ENCODE measurements at regions not wholly inside any gene's neighbourhood (a gene's known extent, or its start where the extent isn't known, plus 50 kb on each side); places are given as distances from the start of the nearest gene placed in this dataset.

DNA sequence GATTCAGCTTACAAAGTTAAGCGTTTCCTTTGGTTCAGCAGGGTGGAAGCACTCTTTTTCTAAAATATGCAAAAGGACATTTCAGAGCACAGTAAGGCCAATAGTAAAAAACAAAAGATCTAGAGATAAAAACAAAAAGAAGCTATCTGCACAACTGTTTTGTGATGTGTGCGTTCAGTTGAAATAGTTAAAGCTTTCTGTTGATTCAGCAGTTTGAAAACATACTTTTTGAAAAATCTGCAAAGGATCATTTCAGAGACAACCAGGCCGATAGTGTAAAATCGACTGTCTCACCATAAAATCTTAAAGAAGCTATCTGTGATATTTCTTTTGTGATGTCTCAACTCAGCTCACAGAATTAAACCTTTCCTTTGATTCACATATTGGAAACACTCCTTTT is 300.0 kb upstream of the ALG10B start:
- no peak for TF ChIP-seq CTCF (IDR thresholded peaks at IDR 0.05)
- H3K4me3 ChIP-seq: no peak overlapping the region
- intact Hi-C loops (cut with DNase I): no loop called here
- H3K27me3 ChIP-seq: no peaks in the 10 kb centered on the region
- no peaks in the 10 kb centered on the region for H3K36me3 ChIP-seq
- H3K27ac ChIP-seq: no peak overlapping the region
- no peak for DNase-seq (ENCODE audit: low spot score in 2 of 2)
- peaks cover 0 to 14% of the 10 kb centered on the region in 2 donors for H3K9me3 ChIP-seq
- H3K4me1 ChIP-seq: no peaks in the 10 kb centered on the region

DNA sequence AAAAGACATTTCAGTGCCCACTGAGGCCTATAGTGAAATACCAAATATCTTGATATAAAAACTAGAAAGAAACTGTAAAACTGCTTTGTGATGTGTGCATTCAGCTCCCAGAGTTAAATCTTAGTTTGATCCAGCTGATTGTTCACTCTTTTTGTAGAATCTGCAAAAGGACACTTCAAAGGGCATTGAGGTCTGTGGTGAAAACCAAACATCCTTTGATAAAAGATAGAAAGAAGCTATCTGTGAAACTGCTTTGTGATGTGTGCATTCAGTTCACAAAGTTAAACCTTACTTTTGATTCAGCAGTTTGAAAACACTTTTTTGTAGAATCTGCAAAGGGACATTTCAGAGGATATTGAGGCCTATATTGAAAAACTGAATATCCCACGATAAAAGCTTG is 290.7 kb upstream of the ALG10B start:
- Histone ChIP-seq H3K36me3 (no peaks in the 10 kb centered on the region), H3K9me3 (peaks cover 5 to 37% of the 10 kb centered on the region in 2 donors), H3K4me3 (no peak overlapping the region), H3K4me1 (no peaks in the 10 kb centered on the region), H3K27ac (no peak overlapping the region), H3K27me3 (no peaks in the 10 kb centered on the region)
- DNase-seq (ENCODE audit: low spot score in 2 of 2): no peak
- intact Hi-C loops (cut with DNase I): no loop called here
- no peak for TF ChIP-seq CTCF (IDR thresholded peaks at IDR 0.05)

DNA sequence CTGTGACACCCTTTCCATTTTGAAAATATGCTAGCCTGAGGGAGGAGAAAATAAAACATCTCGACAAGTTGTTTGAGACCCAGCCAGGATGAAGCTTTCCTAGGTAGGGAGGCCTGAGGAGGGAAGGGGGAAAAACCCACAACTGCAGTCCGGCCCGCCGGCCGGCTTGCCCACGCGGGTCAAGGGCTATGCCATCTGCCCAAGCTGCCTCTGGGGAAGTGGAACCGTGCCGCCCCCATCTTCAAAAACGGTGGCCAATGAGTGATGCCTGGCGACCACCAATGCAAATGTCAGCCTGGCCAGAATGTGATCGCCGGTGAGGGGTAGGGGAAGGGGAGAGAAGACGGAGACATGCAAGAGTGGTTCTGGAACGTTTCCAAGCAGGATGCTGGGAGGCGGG is 263.5 kb upstream of the ALG10B start:
- no peak for TF ChIP-seq CTCF (IDR thresholded peaks at IDR 0.05)
- Histone ChIP-seq H3K4me3 (no peak overlapping the region), H3K9me3 (no peaks in the 10 kb centered on the region), H3K27me3 (no peaks in the 10 kb centered on the region), H3K4me1 (no peaks in the 10 kb centered on the region), H3K27ac (no peak overlapping the region), H3K36me3 (no peaks in the 10 kb centered on the region)
- intact Hi-C loops (cut with DNase I): no loop called here
- no peak for DNase-seq (ENCODE audit: low spot score in 2 of 2)

DNA sequence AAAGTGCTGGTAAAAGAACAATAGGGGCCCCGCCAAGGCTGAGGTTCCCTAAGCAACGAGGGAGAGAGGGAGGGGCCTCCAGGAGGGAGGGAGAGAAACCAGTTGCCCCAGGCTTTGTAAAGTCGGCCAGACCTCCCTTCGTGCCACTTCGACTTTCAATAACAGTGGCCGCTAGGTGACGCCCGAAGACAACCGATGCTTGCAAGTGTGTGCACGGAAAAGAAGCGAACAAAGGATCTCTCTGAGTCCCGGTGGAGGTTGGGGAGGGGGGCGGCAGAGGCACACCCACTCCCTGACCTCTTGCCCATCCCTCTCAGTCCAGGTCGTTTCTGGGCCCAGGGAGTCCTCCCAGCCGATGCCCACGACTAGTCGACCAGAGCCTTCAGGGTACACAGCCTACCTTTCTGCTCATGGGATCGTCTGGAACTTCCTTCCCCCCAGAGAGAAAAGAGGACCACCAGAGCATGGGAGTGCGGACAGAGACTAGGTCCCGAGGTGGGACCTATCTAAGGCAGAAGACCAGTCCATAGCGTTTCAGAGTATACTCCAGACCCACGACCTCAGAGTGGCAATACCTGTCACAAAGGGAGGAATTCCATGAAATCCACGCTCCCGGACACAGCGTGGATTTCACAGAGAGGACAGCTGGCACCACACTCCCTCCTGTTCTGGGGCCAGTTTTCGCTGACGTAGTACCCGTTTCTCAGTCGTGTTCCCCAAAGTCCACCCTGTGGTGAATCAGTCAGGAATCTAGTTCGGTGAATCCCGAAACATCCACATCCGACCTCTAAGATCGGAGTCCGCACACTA is 262.7 kb upstream of the ALG10B start:
- H3K9me3 ChIP-seq: no peaks in the 10 kb centered on the region
- intact Hi-C loops (cut with DNase I): no loop called here

DNA sequence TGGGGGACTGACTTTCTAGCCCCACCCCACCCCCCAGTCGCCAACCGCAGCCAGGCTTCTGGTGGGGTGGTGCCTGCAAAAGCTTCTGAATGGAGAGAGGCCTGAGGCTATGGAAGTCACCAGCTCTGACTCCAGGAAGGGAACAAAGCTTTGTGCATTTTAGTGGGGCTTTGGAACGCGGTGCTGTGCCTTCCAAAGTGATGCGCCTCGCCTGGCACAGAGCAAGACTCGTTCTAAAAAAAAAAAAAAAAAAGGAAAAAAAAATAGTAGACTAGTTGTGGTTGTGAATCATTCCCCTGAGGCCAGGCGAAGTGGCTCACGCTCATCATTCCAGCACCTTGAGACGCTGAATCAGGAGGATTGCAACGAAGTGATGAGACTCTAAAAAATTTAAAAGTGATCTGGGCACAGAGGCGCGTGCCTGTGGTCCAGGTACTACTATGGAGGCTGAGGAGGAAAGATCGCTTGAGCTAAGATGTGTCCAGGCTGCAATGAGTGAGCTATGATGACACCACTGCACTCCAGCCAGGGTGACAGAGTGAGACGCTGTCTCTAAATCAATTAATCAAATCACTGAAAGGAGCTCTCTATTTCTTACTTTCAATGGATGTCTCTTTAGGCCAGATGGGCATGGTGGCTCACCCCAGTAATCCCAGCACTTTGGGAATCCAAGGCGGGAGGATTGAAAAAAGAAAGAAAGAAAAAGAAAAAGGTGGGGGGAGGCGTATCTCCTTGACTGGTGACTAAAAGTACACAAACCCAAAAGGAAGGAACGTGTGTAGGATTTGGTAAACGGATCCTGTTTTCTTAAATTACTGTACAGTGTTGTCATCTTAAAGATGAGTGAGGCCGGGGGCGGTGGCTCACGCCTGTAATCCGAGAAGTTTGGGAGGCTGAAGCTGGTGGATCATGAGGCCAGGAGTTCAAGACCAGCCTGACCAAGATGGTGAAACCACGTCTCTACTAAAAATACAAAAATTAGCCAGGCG is 259.6 kb upstream of the ALG10B start:
- H3K27ac ChIP-seq: no peak overlapping the region

More for the DNA sequence above, 262.7 kb upstream of the ALG10B start:
- Histone ChIP-seq H3K4me3 (no peak overlapping the region), H3K4me1 (no peaks in the 10 kb centered on the region), H3K36me3 (no peaks in the 10 kb centered on the region), H3K27me3 (no peaks in the 10 kb centered on the region), H3K27ac (no peak overlapping the region)
- DNase-seq (ENCODE audit: low spot score in 2 of 2): no peak
- TF ChIP-seq CTCF (IDR thresholded peaks at IDR 0.05): no peak

More for the DNA sequence above, 259.6 kb upstream of the ALG10B start:
- no peak overlapping the region for H3K4me3 ChIP-seq
- no peak for DNase-seq (ENCODE audit: low spot score in 2 of 2)
- intact Hi-C loops (cut with DNase I): no loop called here
- H3K9me3 ChIP-seq: no peaks in the 10 kb centered on the region
- TF ChIP-seq CTCF (IDR thresholded peaks at IDR 0.05): no peak
- H3K36me3 ChIP-seq: no peaks in the 10 kb centered on the region
- no peaks in the 10 kb centered on the region for H3K4me1 ChIP-seq
- no peaks in the 10 kb centered on the region for H3K27me3 ChIP-seq
